NOMO-1 treated with DMSO at 0.1 percent for 48 hours (cell line): ENCODE measurements at regions not wholly inside any gene's neighbourhood (a gene's known extent, or its start where the extent isn't known, plus 50 kb on each side); places are given as distances from the start of the nearest gene placed in this dataset.
A peak's percentile ranks its signal among the peaks of the same experiment; 100 is the strongest.
"Not testable (repeated sequence)": the region's sequence is repeated elsewhere in the genome, so short reads cannot be mapped to it uniquely, and the experiment has no call there.

Experiments
- DNase-seq: peaks from one replicate; lab custom pipeline; 2025; ENCODE audit not compliant: unreplicated experiment; lab: John Stamatoyannopoulos, UW

DNA sequence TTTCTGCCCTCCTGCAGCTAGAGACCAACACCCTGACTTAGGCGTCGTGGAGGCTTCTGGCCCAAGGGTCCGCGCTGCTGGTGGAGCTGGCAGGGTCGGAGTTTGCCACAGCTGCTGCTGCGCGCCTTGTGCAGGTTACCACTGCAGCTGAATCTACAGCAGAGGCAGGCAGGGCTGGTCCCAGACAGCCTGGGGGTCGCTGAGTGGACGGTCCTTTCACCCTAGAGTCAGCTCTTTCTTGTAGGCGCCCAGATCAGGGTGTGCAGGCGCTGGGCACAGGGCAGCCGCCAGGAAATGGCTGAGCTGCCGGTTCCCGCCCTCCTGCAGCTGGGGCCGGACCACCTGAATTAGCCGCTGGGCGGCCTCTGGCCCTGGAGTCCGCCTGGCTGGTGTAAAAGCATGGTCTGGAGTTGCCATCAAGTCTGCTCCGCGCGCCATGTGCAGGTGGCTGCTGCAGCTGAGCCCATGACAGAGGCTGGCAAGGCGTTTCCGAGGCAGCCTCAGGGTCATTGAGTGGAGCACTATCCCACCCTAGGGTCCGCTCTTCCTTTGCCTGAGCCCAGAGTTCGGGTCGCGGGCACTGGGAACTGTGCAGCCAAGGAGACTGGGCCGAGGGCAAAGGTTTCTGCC is 144.3 kb downstream of the CCDC74A start:
- DNase-seq, result not testable (repeated sequence)

DNA sequence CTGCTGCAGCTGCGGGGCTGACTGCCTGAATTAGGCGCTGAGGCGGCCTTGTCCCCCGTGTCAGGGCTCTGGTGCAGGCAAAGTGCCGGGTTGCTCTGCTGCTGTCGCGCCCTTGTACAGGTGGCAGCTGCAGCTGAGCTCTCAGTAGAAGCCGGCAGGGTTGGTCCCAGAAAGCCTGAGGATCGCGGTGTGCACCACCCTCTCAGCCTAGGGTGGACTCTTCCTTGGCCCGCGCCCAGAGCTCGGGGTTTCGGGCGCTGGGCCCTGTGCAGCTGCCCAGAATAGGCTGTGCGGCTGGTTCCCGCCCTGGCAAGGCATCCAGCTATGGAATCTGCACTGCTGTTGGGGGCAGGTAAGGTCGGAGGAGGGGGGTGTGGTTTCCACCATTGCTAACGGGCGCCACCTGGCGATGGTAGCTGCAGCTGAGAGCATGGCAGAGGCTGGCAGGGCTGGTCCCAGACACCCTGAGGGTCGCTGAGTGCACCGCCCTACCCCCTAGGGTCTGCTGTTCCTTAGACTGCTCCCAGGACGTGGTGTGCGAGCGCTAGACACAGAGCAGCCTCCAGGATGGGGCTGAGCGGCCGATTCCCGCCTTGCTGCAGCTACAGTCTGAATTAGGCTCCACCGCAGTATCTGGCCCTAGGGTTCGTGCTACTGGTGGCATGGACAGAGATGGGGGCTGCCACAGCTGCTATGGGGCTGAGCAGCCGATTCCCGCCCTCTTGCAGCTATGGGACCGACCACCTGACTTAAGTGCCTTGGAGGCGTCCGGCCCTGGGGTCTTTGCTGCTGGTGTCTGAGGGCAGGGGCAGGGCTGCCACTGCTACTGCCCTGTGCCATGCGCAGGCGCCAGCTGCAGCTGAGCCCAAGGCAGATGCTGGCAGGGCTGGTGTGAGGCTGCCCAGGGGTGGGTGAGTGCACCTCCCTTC is 145.0 kb downstream of the CCDC74A start:
- peak; percentile 26 for DNase-seq

DNA sequence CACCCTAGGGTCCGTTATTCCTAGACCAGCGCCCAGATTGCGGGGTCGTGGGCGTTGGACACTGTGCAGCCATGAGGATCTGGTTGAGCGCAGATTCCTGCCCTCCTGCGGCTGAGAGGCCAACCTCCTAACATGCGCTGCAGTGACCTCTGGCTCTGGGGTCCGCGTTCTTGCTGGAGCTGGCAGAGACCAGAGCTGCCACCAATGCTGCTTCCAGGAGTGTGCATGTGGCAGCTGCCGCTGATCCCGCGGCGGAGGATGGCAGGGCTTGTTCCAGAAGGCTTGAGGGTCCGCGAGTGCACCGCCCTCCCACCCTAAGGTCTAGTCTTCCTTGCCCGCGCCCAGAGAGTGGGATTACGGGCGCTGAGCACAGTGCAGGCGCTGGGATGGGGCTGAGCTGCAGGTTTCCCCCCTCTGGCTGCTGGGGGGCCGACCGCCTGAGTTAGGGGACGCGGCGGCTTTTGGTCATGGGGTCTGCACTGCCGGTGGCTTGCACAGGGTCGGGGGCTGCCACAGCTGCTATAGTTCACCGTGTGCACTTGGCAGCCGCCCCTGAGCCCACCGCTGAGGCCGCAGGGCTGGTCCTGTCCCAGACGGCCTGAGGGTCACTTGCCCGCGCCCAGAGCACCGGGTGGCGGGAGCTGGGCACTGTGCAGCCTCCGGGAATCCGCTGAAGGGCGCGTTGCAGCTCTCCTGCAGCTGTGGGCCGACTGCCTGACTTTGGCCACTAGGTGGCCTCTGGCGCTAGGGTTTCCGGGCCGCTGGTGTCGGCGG is 145.9 kb downstream of the CCDC74A start:
- peak; percentile 60 for DNase-seq

DNA sequence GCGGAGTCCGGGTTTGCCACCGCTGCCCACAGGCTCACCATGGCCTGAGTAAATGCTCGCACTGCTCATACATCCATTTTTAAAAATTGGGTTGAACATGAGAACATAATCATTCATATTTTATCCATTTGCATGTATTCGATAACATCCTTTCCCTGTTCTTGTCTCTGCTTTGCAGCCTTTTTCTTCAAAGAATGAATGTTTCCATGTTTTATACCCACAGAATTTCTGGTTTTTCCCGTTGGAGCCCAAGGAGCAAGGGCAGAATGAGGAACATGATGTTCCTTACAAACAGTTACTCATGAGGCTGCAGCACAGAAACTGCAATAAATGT is 146.5 kb downstream of the CCDC74A start:
- DNase-seq, result no peak

DNA sequence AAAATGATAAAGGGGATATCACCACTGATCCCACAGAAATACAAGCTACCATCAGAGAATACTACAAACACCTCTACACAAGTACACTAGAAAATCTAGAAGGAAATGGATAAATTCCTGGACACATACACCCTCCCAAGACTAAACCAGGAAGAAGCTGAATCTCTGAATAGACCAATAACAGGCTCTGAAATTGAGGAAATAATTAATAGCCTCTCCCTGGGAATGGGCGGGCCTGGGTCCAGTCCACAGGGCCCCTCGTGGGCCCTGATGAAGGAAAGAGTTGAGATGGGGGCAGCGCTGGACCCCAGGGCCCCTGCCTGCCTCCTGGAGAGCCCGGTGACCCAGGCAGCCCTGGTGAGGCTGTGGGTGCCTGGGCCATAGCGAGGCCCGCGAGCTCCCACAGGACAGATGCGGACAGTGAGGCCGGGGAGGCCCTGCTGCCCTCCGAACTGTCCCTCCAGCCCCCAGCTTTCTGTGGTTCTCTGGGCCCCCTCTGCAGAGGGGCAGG is 154.0 kb downstream of the CCDC74A start:
- DNase-seq, result not testable (repeated sequence)

DNA sequence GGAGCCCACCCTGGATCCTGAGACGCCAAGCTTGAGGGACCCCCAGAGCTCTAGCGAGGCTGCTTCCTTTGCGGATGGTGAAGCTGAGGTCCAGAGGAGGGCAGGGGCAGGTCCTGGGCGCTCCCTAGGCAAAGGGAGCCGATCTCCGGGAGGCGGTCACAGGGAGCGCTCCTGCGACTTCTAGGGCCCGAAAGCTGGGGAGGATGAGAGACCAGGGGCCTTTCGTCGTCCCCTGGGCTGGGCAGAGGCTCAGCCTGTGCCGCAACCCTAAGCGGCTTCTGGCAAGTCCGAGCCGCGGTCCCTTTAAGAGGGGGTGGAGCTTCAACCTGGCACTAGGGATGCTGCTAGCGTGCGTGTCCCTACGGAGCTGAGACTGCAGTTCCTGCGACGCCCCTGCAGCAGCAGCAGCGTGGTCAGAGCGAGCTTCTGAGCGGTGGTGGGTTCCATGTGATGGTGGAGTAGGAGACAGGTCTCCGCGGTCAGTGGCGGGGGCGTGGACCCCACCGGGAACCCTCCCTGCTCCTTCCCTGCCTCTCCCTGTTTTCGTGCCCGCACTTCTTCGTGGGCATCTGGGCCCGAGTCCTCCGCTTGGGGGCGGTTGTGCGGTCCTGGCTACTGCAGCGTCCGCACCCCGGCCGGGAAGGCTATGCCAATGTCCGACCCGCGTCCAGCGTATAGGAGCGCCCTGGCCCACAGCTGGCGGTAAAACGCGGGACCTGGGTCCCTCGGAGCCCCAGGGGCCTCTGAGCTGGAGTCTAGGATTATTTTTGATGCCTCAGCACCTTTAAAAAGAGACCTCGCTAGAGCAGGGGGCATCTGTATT is 154.6 kb downstream of the CCDC74A start:
- peak; percentile 78 for DNase-seq

DNA sequence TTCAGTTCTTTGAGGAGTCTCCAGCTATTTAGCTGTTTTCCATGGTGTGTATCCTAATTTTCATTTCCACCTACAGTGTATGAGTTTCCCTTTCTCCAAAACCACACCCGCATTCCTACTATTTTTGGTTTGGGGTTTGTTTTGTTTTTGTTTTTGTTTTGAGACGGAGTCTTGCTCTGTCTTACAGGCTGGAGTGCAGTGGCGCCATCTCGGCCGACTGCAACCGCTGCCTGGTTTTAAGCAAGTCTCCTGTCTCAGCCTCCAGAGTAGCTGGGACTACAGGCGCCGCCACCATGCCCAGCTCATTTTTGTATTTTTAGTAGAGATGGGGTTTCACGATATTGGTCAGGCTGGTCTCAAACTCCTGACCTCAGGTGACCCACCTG is 155.2 kb downstream of the CCDC74A start:
- peak; percentile 12 for DNase-seq

DNA sequence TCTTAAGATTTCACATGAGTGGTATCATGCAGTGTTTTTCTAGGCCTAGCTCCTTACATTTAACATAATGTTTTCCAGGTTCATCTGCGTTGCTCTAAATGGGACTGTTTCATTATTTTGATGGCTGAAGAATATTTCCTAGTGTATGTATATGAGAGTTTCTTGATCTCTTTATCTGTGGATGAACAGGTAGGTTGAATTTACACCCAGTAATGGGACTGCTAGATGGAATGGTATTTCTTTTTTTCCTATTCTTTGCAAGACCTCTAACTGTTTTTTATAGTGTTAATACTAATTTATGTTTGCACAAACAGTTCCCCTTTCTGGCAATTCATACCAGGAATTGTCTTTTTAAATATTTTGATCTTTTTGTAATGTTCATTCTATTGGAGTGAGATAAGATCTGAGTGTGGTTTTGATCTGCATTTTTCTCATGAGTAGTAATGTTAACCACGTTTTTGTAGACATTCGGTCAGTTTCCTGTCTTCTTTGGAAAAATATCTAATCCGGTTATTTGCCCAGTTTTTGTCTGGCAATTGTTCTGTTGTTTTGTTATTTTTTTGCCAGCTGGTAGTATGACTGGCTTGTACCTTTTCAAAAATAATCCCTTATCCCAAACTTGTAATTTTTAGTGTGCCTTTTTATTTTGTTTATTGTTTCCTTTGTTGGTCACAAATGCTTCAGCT is 157.1 kb downstream of the CCDC74A start:
- not testable (repeated sequence) for DNase-seq

DNA sequence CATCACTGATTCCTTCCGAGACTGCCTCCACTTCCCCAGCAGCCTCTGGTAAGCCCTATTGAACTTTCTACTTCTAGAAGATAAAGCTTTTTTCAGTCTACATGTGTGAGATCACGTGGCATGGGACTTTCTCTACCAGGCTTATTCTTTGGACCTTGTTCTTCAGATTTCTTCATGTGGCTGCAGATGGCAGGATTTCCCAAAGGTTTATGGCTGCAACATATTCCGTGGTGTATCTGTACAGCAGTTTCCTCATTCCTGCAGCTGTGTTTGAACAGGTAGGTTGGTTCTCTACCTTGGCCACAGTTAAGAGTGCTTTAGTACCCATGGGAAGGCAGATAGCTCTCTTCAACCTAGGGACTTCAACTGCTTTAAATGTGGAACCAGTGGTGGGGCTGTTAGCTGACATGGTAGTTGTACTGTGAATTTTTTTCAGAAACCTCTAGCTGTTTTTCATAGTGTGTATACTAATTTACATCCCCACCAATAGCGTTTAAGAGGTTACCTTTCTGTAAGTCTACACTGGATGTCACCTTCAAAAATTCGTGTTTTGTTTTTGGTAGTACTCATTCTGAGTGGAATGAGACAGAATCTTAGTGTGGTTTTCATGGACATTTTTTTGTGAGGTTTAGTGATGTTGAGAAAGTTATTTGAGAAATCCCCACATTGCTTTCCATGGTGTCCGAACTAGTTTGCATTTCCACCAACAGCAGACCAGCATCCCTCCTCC is 158.6 kb downstream of the CCDC74A start:
- DNase-seq, result not testable (repeated sequence)

DNA sequence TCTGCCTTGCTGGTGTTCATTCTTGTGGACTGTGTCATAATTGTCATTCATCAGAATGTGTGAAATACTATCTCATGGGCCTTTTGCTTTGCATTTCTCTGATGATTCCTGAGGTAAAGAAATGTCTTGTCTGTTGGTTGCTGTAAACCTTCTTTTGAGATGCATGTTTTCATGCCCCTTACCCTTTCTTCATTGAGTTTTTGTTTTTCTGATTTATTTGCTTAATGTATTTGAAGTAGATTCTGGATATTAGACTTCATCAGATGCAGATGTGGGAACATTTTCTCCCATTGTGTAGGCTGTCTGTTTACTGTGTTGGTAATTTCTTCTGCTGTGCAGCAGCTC is 159.2 kb downstream of the CCDC74A start:
- not testable (repeated sequence) for DNase-seq

DNA sequence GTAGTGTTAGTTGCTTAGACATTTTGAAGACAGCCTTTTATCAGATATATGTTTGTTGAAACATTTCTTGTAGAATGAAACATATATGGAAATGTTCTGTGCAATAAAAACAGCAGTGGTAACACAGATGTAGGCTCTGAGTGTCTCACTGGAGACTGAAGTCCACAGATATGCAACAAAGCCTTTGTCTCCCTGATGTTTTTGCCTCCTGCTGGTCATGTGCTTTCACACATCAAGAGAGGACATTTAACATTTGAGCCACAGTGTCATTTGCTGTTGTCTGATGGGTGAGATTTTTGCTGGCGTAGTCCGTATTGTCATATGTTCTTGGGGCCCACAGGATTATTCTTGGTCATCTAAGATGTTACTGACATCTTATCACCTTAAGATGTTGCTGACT is 161.4 kb downstream of the CCDC74A start:
- DNase-seq, result not testable (repeated sequence)

DNA sequence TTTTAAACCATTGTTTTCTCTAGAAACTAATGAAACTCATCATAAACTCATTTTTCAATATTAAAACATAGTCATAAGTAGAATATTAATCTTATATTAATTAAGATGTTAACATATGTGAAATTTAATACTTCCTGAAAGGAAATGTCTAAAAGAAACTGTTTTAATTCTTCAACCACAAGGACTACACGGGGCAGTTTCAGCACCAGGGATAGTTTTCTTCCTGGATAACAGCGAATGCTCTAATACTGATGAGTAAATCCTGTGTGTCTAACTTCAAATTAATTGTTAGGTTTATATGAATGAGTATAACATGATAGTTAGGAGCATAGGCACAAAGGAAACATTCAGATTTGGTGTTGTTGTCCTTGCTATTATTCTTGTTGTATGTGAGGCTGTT is 183.6 kb downstream of the CCDC74A start:
- not testable (repeated sequence) for DNase-seq

DNA sequence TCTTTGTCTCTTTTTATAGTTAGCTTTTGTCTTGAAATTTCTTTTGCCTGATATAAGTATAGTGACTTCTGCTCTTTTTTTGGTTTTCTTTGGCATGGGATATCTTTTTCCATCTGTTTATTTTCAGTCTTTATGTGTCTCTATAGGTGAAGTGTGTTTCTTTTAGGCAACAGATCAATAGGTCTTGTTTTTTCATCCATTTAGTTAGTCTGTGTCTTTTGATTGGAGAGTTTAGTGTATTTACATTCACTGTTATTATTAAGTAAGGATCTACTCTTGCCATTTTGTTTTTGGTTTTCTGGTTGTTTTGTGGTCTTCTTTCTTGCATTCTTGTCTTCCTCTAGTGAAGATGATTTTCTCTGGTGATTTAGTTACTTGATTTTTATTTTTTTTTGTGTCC is 190.2 kb downstream of the CCDC74A start:
- not testable (repeated sequence) for DNase-seq

DNA sequence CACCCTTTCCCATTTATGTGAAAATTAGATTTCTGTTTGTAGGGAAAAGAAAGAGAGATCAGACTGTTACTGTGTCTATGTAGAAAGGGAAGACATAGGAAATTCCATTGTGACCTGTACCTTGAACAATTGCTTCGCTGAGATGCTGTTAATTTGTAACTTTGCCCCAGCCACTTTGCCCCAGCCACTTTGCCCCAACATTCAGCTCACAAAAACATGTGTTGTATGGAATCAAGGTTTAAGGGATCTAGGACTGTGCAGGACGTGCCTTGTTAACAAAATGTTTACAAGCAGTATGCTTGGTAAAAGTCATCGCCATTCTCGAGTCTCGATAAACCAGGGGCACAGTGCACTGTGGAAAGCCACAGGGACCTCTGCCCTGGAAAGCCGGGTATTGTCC is 193.5 kb downstream of the CCDC74A start:
- DNase-seq, result not testable (repeated sequence)

DNA sequence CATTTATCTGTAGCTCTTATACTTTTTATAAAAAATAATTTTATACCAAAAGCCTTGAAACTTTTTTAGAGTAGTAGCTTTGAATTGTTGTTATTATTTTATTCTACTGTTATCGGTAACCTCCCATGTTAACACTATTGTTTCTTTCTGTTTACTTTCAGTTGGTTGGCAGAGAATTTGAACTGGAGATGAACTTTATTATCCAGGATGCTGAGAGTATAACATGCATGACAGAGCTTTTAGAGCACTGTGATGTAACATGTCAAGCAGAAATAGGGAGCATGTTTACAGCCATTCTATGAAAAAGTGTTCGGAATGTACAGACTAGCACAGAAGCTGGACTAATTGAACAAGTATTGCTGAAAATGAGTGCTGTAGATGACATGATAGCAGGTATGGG is 194.6 kb downstream of the CCDC74A start:
- not testable (repeated sequence) for DNase-seq

DNA sequence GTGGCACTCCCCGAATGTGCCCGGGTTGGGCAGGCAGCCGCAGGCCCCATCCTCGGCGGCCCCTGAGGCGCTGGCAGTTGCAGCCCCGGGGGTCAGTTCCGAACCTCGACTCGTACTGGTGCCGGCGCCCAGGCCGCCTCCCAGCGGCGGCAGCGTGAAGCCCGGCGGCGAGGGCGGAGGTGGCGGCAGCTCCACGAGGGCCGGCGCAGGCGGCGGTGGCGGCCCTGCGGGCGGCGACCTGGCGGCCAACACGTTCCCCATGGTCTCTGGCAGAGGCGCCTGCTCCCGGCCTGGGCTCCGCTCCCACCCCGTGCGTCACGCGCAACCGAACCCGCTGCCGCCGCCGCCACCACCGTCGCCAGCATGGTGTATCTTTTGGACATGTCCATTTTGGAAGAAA is 196.3 kb downstream of the CCDC74A start:
- no peak for DNase-seq

DNA sequence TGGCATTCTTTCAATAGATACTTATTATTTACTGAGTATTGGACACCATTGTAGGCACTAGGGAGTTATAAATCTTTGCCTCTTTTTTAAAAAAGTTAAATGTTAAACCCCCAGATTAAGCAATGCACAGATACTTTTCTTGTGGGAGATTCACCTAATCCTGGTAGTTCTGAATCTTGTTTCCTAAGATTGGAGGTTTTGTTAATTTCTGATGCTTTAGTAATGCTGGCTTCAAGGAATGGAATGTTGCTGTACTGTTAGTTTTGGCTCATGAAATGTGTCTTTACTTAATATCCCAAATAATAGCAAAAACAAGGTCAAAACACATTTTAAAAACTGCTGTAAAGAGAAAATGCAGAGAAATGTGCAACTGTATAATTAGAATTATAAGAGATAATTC is 200.8 kb downstream of the CCDC74A start:
- not testable (repeated sequence) for DNase-seq

DNA sequence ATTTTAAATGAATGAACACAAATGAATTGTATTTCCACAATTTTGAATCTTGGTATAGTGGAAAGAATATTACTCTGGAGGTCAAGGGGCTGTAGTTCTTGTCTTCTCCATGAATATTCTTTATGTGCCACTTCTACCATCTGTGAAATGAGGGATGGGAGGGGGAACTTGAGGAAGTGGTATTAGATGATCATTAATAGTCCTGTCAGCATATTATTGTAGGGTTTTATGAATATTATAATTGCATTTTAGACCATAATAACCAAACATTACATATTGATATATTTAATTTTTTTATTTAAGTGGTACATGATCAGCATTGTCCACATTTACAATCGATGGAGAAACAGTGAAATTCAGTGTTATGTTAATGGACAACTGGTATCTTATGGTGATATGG is 205.8 kb downstream of the CCDC74A start:
- DNase-seq, result not testable (repeated sequence)

DNA sequence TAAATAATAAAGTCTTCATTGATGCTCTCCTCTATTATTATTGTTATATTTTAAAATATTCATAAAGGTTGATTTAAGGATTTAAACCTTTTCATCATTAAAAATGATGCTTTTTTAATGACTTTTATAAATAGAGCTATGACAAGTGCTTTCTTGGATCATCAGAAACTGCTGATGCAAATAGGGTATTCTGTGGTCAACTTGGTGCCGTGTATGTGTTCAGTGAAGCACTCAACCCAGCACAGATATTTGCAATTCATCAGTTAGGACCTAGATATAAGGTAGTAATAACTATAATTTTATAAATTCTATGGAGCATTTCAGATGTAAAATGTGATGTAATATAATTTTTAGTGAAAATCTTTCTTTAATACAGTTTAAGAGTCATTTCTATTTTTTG is 208.7 kb downstream of the CCDC74A start:
- not testable (repeated sequence) for DNase-seq
